Tibial nerve (tissue), 4 donors: ENCODE measurements at regions not wholly inside any gene's neighbourhood (a gene's known extent, or its start where the extent isn't known, plus 50 kb on each side); places are given as distances from the start of the nearest gene placed in this dataset.

ENCODE experiments used
- CTCF ChIP-seq, 5 experiments: fragments of 200-600 bp in 3 of 5; fragments of 450-650 bp in 2 of 5; sonication (generic) in 3 of 5; IDR thresholded peaks; one replicate each; pipeline ENCODE4 v1.5.1; 2016 to 2019; ENCODE audit warnings: antibody characterized with exemption in 5 of 5, mild to moderate bottlenecking in 3 of 5, moderate library complexity in 2 of 5
- EP300 ChIP-seq, 2 donors: sonication (generic); formaldehyde crosslinking; IDR thresholded peaks; one replicate each; pipeline ENCODE4 v1.6.1; 2017; ENCODE audit warnings: antibody characterized with exemption in 2 of 2, mild to moderate bottlenecking in 1 of 2
- POLR2A ChIP-seq, 2 donors: fragments of 450-650 bp; IDR thresholded peaks; one replicate each; pipeline ENCODE4 v1.6.1; 2017; ENCODE audit warnings: antibody characterized with exemption in 2 of 2, mild to moderate bottlenecking in 2 of 2, moderate library complexity in 2 of 2

- TF ChIP-seq POLR2A (IDR thresholded peaks at IDR 0.05), result no peak
- TF ChIP-seq EP300 (IDR thresholded peaks at IDR 0.05), result no peak
- no peak for TF ChIP-seq CTCF (IDR thresholded peaks at IDR 0.05)
These were observed 148.5 kb downstream of the ZNF486 start for GRCh38 chr19:20315543-20315942.
